HG03565 (cell line): ENCODE measurements at regions not wholly inside any gene's neighbourhood (a gene's known extent, or its start where the extent isn't known, plus 50 kb on each side); places are given as distances from the start of the nearest gene placed in this dataset.
"Not testable (repeated sequence)": the region's sequence is repeated elsewhere in the genome, so short reads cannot be mapped to it uniquely, and the experiment has no call there.

Experiments
- ATAC-seq: cut with Tn5 transposase; IDR thresholded peaks from one replicate; pipeline ENCODE4 v1.9.1; 2021; ENCODE audit warnings: mild to moderate bottlenecking, moderate library complexity; ENCODE audit not compliant: unreplicated experiment

- ATAC-seq = no peak
Observed at GRCh38 chr6:130700397-130700796, 126.8 kb upstream of the SMLR1 start.

- no peak for ATAC-seq
Observed at GRCh38 chr6:130708338-130708737, 118.9 kb upstream of the SMLR1 start.

GRCh38 chr6:130711641-130712040, 115.6 kb upstream of the SMLR1 start:
- ATAC-seq = not testable (repeated sequence)

- ATAC-seq = no peak
Observed at GRCh38 chr6:130713144-130713543, 114.1 kb upstream of the SMLR1 start.

GRCh38 chr6:130715058-130715457, 112.1 kb upstream of the SMLR1 start:
- ATAC-seq = no peak

- no peak for ATAC-seq
Observed at GRCh38 chr6:130716466-130716865, 110.7 kb upstream of the SMLR1 start.

GRCh38 chr6:130717657-130718056, 109.5 kb upstream of the SMLR1 start:
- no peak for ATAC-seq

- no peak for ATAC-seq
Observed at GRCh38 chr6:130720076-130720715, 107.0 kb upstream of the SMLR1 start.

GRCh38 chr6:130724089-130724488, 103.1 kb upstream of the SMLR1 start:
- ATAC-seq = no peak

GRCh38 chr6:130725551-130725950, 101.7 kb upstream of the SMLR1 start:
- no peak for ATAC-seq

GRCh38 chr6:130728064-130728463, 99.1 kb upstream of the SMLR1 start:
- not testable (repeated sequence) for ATAC-seq

- ATAC-seq = no peak
Observed at GRCh38 chr6:130730600-130730999, 96.6 kb upstream of the SMLR1 start.

- no peak for ATAC-seq
Observed at GRCh38 chr6:130734161-130734560, 93.0 kb upstream of the SMLR1 start.

GRCh38 chr6:130740308-130740707, 86.9 kb upstream of the SMLR1 start:
- no peak for ATAC-seq

- no peak for ATAC-seq
Observed at GRCh38 chr6:130742131-130742681, 85.0 kb upstream of the SMLR1 start.

- ATAC-seq = no peak
Observed at GRCh38 chr6:130743175-130743574, 84.0 kb upstream of the SMLR1 start.

GRCh38 chr6:130744576-130745366, 82.4 kb upstream of the SMLR1 start:
- ATAC-seq = no peak

GRCh38 chr6:130748041-130748440, 79.2 kb upstream of the SMLR1 start:
- ATAC-seq = no peak

GRCh38 chr6:130749402-130749801, 77.8 kb upstream of the SMLR1 start:
- ATAC-seq = no peak

GRCh38 chr6:130752267-130752666, 74.9 kb upstream of the SMLR1 start:
- no peak for ATAC-seq

GRCh38 chr6:130754786-130755367, 72.3 kb upstream of the SMLR1 start:
- ATAC-seq = no peak
